ENCODE measurements at regions not wholly inside any gene's neighbourhood (a gene's known extent, or its start where the extent isn't known, plus 50 kb on each side); places are given as distances from the start of the nearest gene placed in this dataset.

GRCh38 chr20:29296256-29297230 lies 1960.9 kb upstream of the DEFB115 start:
- H3K27ac ChIP-seq (ENCODE audit: low read length) = no peak overlapping the region
- intact Hi-C loops (cut with micrococcal nuclease) = no loop called here
- DNase-seq (no peak), ATAC-seq (no peak)
- Mint-ChIP-seq H3K36me3 (peaks cover 13% of the 10 kb centered on the region), H3K27me3 (ENCODE audit: low read depth in 2 of 2) (no peaks in the 10 kb centered on the region), H3K27ac (no peak overlapping the region), H3K4me3 (no peak overlapping the region), H3K9me3 (peaks cover 9 to 12% of the 10 kb centered on the region in 2 donors), H3K4me1 (no peaks in the 10 kb centered on the region)
- no peak overlapping the region for H3K4me3 ChIP-seq (ENCODE audit: low read length)
- 86% methylated on average over 55 of the region's 58 CpGs for WGBS (ENCODE audit: insufficient coverage)
- no peaks in the 10 kb centered on the region for H3K4me1 ChIP-seq (ENCODE audit: control insufficient read depth, insufficient read depth, low read length)
- TF ChIP-seq, protein P1, sequence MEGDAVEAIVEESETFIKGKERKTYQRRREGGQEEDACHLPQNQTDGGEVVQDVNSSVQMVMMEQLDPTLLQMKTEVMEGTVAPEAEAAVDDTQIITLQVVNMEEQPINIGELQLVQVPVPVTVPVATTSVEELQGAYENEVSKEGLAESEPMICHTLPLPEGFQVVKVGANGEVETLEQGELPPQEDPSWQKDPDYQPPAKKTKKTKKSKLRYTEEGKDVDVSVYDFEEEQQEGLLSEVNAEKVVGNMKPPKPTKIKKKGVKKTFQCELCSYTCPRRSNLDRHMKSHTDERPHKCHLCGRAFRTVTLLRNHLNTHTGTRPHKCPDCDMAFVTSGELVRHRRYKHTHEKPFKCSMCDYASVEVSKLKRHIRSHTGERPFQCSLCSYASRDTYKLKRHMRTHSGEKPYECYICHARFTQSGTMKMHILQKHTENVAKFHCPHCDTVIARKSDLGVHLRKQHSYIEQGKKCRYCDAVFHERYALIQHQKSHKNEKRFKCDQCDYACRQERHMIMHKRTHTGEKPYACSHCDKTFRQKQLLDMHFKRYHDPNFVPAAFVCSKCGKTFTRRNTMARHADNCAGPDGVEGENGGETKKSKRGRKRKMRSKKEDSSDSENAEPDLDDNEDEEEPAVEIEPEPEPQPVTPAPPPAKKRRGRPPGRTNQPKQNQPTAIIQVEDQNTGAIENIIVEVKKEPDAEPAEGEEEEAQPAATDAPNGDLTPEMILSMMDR (IDR thresholded peaks at IDR 0.05) = no peak
- H3K27me3 ChIP-seq (ENCODE audit: control insufficient read depth, insufficient read depth, low read length) = no peaks in the 10 kb centered on the region
- H3K9me3 ChIP-seq (ENCODE audit: control insufficient read depth, insufficient read depth, low read length) = peaks cover 37% of the 10 kb centered on the region
- no peaks in the 10 kb centered on the region for H3K36me3 ChIP-seq (ENCODE audit: control insufficient read depth, insufficient read depth, low read length)

- no peak for DNase-seq
- WGBS (ENCODE audit: insufficient coverage) = 82% methylated on average over 70 of the region's 70 CpGs
- H3K27me3 Mint-ChIP-seq (ENCODE audit: low read depth in 2 of 2) = no peaks in the 10 kb centered on the region
- intact Hi-C loops (cut with micrococcal nuclease) = no loop called here
- Histone ChIP-seq H3K27me3 (ENCODE audit: control insufficient read depth, insufficient read depth, low read length) (no peaks in the 10 kb centered on the region), H3K4me3 (ENCODE audit: low read length) (no peak overlapping the region), H3K36me3 (ENCODE audit: control insufficient read depth, insufficient read depth, low read length) (no peaks in the 10 kb centered on the region), H3K27ac (ENCODE audit: low read length) (no peak overlapping the region), H3K9me3 (ENCODE audit: control insufficient read depth, insufficient read depth, low read length) (peaks cover 43% of the 10 kb centered on the region), H3K4me1 (ENCODE audit: control insufficient read depth, insufficient read depth, low read length) (no peaks in the 10 kb centered on the region)
- TF ChIP-seq, protein P1 (IDR thresholded peaks at IDR 0.05) = no peak
- ATAC-seq = peak in 1 of 3 donors; percentile 27
- no peaks in the 10 kb centered on the region for H3K4me1 Mint-ChIP-seq
- peaks cover 9 to 12% of the 10 kb centered on the region in 2 donors for H3K9me3 Mint-ChIP-seq
- no peak overlapping the region for H3K4me3 Mint-ChIP-seq
- H3K27ac Mint-ChIP-seq = no peak overlapping the region
- H3K36me3 Mint-ChIP-seq = peaks cover 13% of the 10 kb centered on the region
These were observed 1959.8 kb upstream of the DEFB115 start for GRCh38 chr20:29297411-29298270.

DNA sequence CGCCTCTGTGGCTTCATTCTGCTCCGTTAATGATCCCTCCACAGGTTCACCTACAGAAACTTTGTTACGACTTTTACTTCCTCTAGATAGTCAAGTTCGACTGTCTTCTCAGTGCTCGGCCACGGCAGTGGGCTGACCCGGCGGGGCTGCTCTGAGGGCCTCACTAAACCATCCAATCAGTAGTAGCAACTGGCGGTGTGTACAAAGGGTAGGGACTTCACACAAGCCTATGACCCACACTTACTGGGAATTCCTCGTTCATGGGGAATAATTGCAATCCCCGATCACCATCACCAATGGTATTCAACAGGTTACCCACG lies 1959.2 kb upstream of the DEFB115 start:
- no peak overlapping the region for H3K4me3 Mint-ChIP-seq
- TF ChIP-seq, protein P1 (IDR thresholded peaks at IDR 0.05) = no peak
- Histone ChIP-seq H3K4me3 (ENCODE audit: low read length) (no peak overlapping the region), H3K27me3 (ENCODE audit: control insufficient read depth, insufficient read depth, low read length) (no peaks in the 10 kb centered on the region), H3K9me3 (ENCODE audit: control insufficient read depth, insufficient read depth, low read length) (peaks cover 48% of the 10 kb centered on the region), H3K4me1 (ENCODE audit: control insufficient read depth, insufficient read depth, low read length) (no peaks in the 10 kb centered on the region), H3K27ac (ENCODE audit: low read length) (no peak overlapping the region), H3K36me3 (ENCODE audit: control insufficient read depth, insufficient read depth, low read length) (no peaks in the 10 kb centered on the region)
- H3K4me1 Mint-ChIP-seq = no peaks in the 10 kb centered on the region
- DNase-seq (no peak), ATAC-seq (no peak)
- intact Hi-C loops (cut with micrococcal nuclease) = no loop called here
- whole genome bisulfite sequencing (ENCODE audit: insufficient coverage) = 84% methylated on average over 12 of the region's 12 CpGs
- H3K27me3 Mint-ChIP-seq (ENCODE audit: low read depth in 2 of 2) = no peaks in the 10 kb centered on the region
- no peak overlapping the region for H3K27ac Mint-ChIP-seq
- H3K9me3 Mint-ChIP-seq = peaks cover 9 to 12% of the 10 kb centered on the region in 2 donors
- peaks cover 13% of the 10 kb centered on the region for H3K36me3 Mint-ChIP-seq
